ENCODE measurements at regions not wholly inside any gene's neighbourhood (a gene's known extent, or its start where the extent isn't known, plus 50 kb on each side); places are given as distances from the start of the nearest gene placed in this dataset.

DNA sequence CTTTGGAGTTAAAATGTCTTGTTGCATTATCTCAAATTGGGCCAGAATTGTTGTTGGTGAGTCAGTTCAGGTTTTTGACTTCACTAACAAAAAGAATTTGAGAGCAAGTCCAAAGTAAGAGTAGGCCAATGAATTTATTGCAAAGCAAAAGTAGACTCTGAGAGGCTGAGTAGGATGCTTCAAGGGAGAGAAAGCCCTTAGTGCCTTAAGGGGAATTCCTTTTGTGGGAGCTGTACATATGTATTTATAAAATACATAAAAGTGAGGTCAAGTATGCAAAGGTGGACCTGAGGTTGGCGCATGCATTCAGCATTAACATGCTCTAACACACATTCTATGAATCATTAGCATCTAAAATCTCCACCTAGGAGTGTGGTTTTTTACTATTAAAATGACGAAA lies 565.4 kb downstream of the GRXCR1 start:
- H3K4me3 ChIP-seq (replicated peaks; ENCODE audit: low read depth, low read length): no peak overlapping the region
- TF ChIP-seq, protein P1, sequence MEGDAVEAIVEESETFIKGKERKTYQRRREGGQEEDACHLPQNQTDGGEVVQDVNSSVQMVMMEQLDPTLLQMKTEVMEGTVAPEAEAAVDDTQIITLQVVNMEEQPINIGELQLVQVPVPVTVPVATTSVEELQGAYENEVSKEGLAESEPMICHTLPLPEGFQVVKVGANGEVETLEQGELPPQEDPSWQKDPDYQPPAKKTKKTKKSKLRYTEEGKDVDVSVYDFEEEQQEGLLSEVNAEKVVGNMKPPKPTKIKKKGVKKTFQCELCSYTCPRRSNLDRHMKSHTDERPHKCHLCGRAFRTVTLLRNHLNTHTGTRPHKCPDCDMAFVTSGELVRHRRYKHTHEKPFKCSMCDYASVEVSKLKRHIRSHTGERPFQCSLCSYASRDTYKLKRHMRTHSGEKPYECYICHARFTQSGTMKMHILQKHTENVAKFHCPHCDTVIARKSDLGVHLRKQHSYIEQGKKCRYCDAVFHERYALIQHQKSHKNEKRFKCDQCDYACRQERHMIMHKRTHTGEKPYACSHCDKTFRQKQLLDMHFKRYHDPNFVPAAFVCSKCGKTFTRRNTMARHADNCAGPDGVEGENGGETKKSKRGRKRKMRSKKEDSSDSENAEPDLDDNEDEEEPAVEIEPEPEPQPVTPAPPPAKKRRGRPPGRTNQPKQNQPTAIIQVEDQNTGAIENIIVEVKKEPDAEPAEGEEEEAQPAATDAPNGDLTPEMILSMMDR (IDR thresholded peaks at IDR 0.05; ENCODE audit: insufficient read depth, low read length, poor library complexity, severe bottlenecking): no peak
- no peaks in the 10 kb centered on the region for H3K27me3 ChIP-seq (replicated peaks; ENCODE audit: control insufficient read depth, insufficient read depth, low read length)
- H3K36me3 ChIP-seq (ENCODE audit: control insufficient read depth, insufficient read depth, low read length): no peaks in the 10 kb centered on the region
- DNase-seq (ENCODE audit: extremely low read depth, insufficient read length): no peak

DNA sequence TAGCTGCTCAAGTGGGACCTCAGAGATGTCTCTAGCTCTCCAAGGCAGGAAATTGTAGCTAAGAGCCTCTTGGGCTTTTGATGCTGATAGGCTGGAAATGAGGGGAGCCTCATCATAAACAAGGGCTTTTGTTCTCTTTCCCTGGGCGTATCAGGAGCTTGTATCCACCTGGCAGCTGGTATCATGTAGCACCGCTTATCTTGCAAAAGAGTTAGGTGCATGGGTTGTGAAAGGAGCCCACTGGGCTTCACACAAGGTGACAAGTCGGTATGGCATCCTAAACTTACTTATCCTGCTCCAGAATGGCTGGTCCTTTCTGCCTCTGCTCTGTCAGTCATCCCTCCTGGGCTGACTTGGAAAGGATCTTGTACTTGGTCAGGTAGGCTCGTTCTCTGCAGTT lies 565.8 kb downstream of the GRXCR1 start:
- no peak for DNase-seq (ENCODE audit: extremely low read depth, insufficient read length)
- no peak overlapping the region for H3K4me3 ChIP-seq (replicated peaks; ENCODE audit: low read depth, low read length)
- TF ChIP-seq, protein P1 (IDR thresholded peaks at IDR 0.05; ENCODE audit: insufficient read depth, low read length, poor library complexity, severe bottlenecking): no peak
- H3K36me3 ChIP-seq (ENCODE audit: control insufficient read depth, insufficient read depth, low read length): no peaks in the 10 kb centered on the region
- H3K27me3 ChIP-seq (replicated peaks; ENCODE audit: control insufficient read depth, insufficient read depth, low read length): no peaks in the 10 kb centered on the region

DNA sequence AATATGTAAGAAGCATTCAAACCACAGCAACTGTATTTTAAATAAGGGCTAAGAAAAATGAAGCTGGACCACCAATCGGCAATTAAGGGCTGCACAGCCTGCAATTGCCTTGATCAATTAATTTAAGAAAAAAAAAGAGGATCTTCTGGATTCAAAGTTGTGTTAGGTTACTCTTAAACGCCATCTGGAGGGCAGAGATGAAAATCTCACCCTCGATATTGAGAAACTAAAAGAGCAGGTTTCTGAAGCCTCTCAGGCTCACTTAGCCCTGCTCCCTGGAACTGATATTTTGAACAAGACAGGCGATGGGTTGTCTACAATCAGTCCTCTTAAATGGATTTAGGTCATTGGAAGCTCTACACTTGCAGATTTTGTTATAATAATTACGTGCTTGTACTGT lies 579.4 kb downstream of the GRXCR1 start:
- no peak overlapping the region for H3K4me3 ChIP-seq (replicated peaks; ENCODE audit: low read depth, low read length)
- H3K27me3 ChIP-seq (replicated peaks; ENCODE audit: control insufficient read depth, insufficient read depth, low read length): no peaks in the 10 kb centered on the region
- no peak for DNase-seq (ENCODE audit: extremely low read depth, insufficient read length)
- TF ChIP-seq, protein P1 (IDR thresholded peaks at IDR 0.05; ENCODE audit: insufficient read depth, low read length, poor library complexity, severe bottlenecking): peak; percentile 33
- no peaks in the 10 kb centered on the region for H3K36me3 ChIP-seq (ENCODE audit: control insufficient read depth, insufficient read depth, low read length)

DNA sequence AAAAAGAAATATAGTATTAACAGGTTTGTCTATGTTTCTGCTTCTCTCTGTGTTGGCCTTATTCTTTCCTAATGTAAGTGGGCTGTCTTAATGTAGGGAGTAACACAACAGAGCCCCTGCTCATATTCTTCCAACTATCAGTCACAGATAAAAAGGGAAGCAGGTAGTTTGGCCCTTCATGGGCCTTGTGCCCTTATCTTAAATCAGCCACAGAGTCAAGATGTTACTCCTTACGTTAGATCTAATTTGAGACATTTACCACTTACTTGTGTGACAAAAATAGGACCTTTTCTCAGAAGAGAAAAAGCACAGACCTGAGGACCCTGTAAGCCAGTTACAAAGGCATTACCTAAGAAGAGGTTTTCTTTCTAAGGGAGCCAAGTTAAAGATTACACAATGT lies 589.0 kb downstream of the GRXCR1 start:
- TF ChIP-seq, protein P1 (IDR thresholded peaks at IDR 0.05; ENCODE audit: insufficient read depth, low read length, poor library complexity, severe bottlenecking): no peak

DNA sequence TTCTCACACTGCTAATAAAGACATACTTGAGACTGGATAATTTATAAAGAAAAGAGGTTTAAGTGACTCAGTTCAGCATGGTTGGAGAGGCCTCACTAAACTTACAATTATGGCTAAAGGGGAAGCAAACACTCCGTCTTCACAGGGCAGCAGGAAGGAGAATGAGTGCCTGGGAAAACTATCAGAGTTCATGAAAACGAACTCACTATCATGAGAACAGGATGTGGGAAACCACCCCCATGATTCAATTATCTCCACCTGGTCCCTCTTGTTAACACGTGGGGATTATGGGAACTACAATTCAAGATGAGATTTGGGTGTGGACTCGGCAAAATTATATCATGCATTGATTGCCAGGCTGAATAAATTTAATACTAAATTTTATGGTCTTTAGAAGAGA lies 592.7 kb downstream of the GRXCR1 start:
- DNase-seq (ENCODE audit: extremely low read depth, insufficient read length): no peak
- TF ChIP-seq, protein P1 (IDR thresholded peaks at IDR 0.05; ENCODE audit: insufficient read depth, low read length, poor library complexity, severe bottlenecking): no peak

More for the DNA sequence above, 589.0 kb downstream of the GRXCR1 start:
- no peaks in the 10 kb centered on the region for H3K36me3 ChIP-seq (ENCODE audit: control insufficient read depth, insufficient read depth, low read length)
- no peaks in the 10 kb centered on the region for H3K27me3 ChIP-seq (replicated peaks; ENCODE audit: control insufficient read depth, insufficient read depth, low read length)
- DNase-seq (ENCODE audit: extremely low read depth, insufficient read length): no peak
- H3K4me3 ChIP-seq (replicated peaks; ENCODE audit: low read depth, low read length): no peak overlapping the region

DNA sequence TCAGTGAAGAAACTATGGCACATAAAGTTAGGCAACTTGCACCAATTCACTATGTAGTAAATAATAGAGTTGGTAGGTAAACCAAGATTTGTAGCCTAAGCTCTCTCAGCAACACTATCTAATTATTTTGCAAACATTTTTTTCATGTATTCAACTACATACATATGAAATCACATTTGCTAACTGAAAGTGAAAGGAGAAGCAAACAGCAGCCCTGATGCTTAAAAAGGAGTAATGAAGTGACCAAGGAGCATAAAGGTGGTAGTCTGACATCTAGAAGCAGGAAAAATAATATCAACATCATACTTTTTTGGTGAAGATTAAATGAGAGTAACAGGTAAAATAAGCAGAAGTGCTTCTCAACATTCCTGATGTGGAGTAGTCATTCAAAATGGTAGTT lies 603.7 kb downstream of the GRXCR1 start:
- TF ChIP-seq, protein P1 (IDR thresholded peaks at IDR 0.05; ENCODE audit: insufficient read depth, low read length, poor library complexity, severe bottlenecking): no peak
- H3K36me3 ChIP-seq (ENCODE audit: control insufficient read depth, insufficient read depth, low read length): no peaks in the 10 kb centered on the region
- no peak overlapping the region for H3K4me3 ChIP-seq (replicated peaks; ENCODE audit: low read depth, low read length)
- DNase-seq (ENCODE audit: extremely low read depth, insufficient read length): peak; percentile 0
- H3K27me3 ChIP-seq (replicated peaks; ENCODE audit: control insufficient read depth, insufficient read depth, low read length): no peaks in the 10 kb centered on the region

More for the DNA sequence above, 592.7 kb downstream of the GRXCR1 start:
- no peaks in the 10 kb centered on the region for H3K27me3 ChIP-seq (replicated peaks; ENCODE audit: control insufficient read depth, insufficient read depth, low read length)
- H3K4me3 ChIP-seq (replicated peaks; ENCODE audit: low read depth, low read length): no peak overlapping the region
- H3K36me3 ChIP-seq (ENCODE audit: control insufficient read depth, insufficient read depth, low read length): no peaks in the 10 kb centered on the region
